Endothelial cell of umbilical vein (primary cell): ENCODE measurements at regions not wholly inside any gene's neighbourhood (a gene's known extent, or its start where the extent isn't known, plus 50 kb on each side); places are given as distances from the start of the nearest gene placed in this dataset.

ENCODE experiments used
- BruUV-seq: library from RNA; stranded (reverse); fragments of 400-500 nt; replicated peaks from 2 replicates; lab custom pipeline; 2021; lab: Mats Ljungman, UMichigan
- CTCF ChIA-PET: fragments of 300-600, 350-600 bp; sonication (Branson Sonifier 250); formaldehyde crosslinking; loops from one replicate; lab custom pipeline; 2021; ENCODE audit warnings: antibody characterized with exemption, inconsistent platforms; lab: Charles Lee
- POLR2A ChIA-PET: fragments of 300-600, 350-600 bp; sonication (Branson Sonifier 250); formaldehyde crosslinking; loops from one replicate; lab custom pipeline; 2021; ENCODE audit warnings: antibody characterized with exemption, inconsistent platforms; lab: Charles Lee
- DNase-seq: peaks from one replicate; pipeline ENCODE4 v3.0.0-alpha.2; 2011; ENCODE audit warnings: low read depth, low spot score
- FAIRE-seq: peaks from 2 replicates; lab custom pipeline; 2011; peaks lifted over from hg19 to GRCh38; lab: Jason Lieb, UNC
- H2AFZ ChIP-seq: 2 replicates; pipeline ENCODE4 v1.6.0; 2012; ENCODE audit warnings: low read depth, low read length, control low read depth, inconsistent platforms
- H3K27ac ChIP-seq: 2 replicates; pipeline ENCODE4 v1.5.1; 2011; ENCODE audit warnings: low read depth, mild to moderate bottlenecking, control low read depth, low read length, moderate library complexity; ENCODE audit not compliant: insufficient read depth
- H3K27me3 ChIP-seq, 2 experiments: 2 replicates each; pipeline versions ENCODE4 v1.6.0 to v1.6.1; 2011; ENCODE audit warnings: low read length in 2 of 2, mixed read lengths in 1 of 2; ENCODE audit not compliant: control insufficient read depth in 2 of 2, insufficient read depth in 2 of 2
- H3K36me3 ChIP-seq, 2 experiments: 2 replicates in 1 of 2; 3 replicates in 1 of 2; pipeline ENCODE4 v1.5.1; 2011; ENCODE audit warnings: low read length in 2 of 2, mild to moderate bottlenecking in 1 of 2, moderate library complexity in 1 of 2; ENCODE audit not compliant: control insufficient read depth in 2 of 2, insufficient read depth in 2 of 2; ENCODE audit errors: extremely low read depth in 1 of 2
- H3K4me1 ChIP-seq: 3 replicates; pipeline ENCODE4 v1.5.1; 2011; ENCODE audit warnings: mild to moderate bottlenecking, low read length; ENCODE audit not compliant: control insufficient read depth, insufficient read depth; ENCODE audit errors: extremely low read depth
- H3K4me2 ChIP-seq: 2 replicates; pipeline ENCODE4 v1.6.1; 2011; ENCODE audit warnings: low read length, control low read depth, mixed read lengths; ENCODE audit not compliant: insufficient read depth
- H3K4me3 ChIP-seq, 3 experiments: fragments of 200-600 bp in 1 of 3; sonication (generic), shearing (Covaris generic) in 1 of 3; replicated peaks in 1 of 3; 2 replicates each; pipeline ENCODE4 v1.5.1; 2011 to 2016; ENCODE audit warnings: control low read depth in 3 of 3, low read length in 3 of 3, mild to moderate bottlenecking in 2 of 3, inconsistent platforms in 1 of 3, low read depth in 1 of 3, moderate library complexity in 1 of 3; ENCODE audit not compliant: insufficient read depth in 1 of 3
- H3K79me2 ChIP-seq: 2 replicates; pipeline ENCODE4 v1.6.0; 2012; ENCODE audit warnings: low read length, inconsistent platforms; ENCODE audit not compliant: control insufficient read depth, insufficient read depth
- H3K9ac ChIP-seq: replicated peaks from 2 replicates; pipeline ENCODE3; 2011; ENCODE audit warnings: low read length, control low read depth; ENCODE audit not compliant: insufficient read depth; ENCODE audit errors: extremely low read depth
- H3K9me1 ChIP-seq: replicated peaks from 3 replicates; pipeline ENCODE4 v1.6.0; 2011; ENCODE audit warnings: mild to moderate bottlenecking, low read length; ENCODE audit not compliant: control insufficient read depth, insufficient read depth; ENCODE audit errors: extremely low read depth
- H3K9me3 ChIP-seq: replicated peaks from 2 replicates; pipeline ENCODE4 v1.5.1; 2012; ENCODE audit warnings: low read length, inconsistent platforms; ENCODE audit not compliant: control insufficient read depth, insufficient read depth
- H4K20me1 ChIP-seq: replicated peaks from 2 replicates; pipeline ENCODE3; 2011; ENCODE audit warnings: mild to moderate bottlenecking, low read length; ENCODE audit not compliant: control insufficient read depth, insufficient read depth; ENCODE audit errors: extremely low read depth
- CTCF ChIP-seq, 2 donors: IDR thresholded peaks; 1 replicate in 1 of 2; 2 replicates in 1 of 2; pipeline ENCODE4 v1.5.1; 2011; ENCODE audit warnings: low read length in 2 of 2, mild to moderate bottlenecking in 2 of 2, moderate library complexity in 2 of 2, control low read depth in 1 of 2, inconsistent platforms in 1 of 2, low read depth in 1 of 2; ENCODE audit not compliant: insufficient read depth in 1 of 2; ENCODE audit errors: extremely low read depth in 1 of 2
- EZH2 ChIP-seq: IDR thresholded peaks from 2 replicates; pipeline ENCODE4 v1.6.1; 2012; ENCODE audit warnings: borderline replicate concordance, low read depth, mild to moderate bottlenecking, moderate library complexity, low read length, inconsistent platforms; ENCODE audit not compliant: severe bottlenecking
- FOS ChIP-seq: IDR thresholded peaks from 2 replicates; pipeline ENCODE4 v1.6.1; 2011; ENCODE audit warnings: mild to moderate bottlenecking, low read length, moderate library complexity, borderline replicate concordance; ENCODE audit not compliant: insufficient read depth
- GATA2 ChIP-seq: IDR thresholded peaks from 2 replicates; pipeline ENCODE4 v1.7.0; 2011; ENCODE audit warnings: low read depth, mild to moderate bottlenecking, moderate library complexity, mixed read lengths, low read length; ENCODE audit not compliant: insufficient read length, insufficient read depth
- JUN ChIP-seq: IDR thresholded peaks from 2 replicates; pipeline ENCODE4 v1.6.1; 2011; ENCODE audit warnings: borderline replicate concordance, low read depth; ENCODE audit not compliant: insufficient read length, insufficient read depth
- MAX ChIP-seq: IDR thresholded peaks from 2 replicates; pipeline ENCODE4 v1.6.1; 2011; ENCODE audit not compliant: insufficient read depth, insufficient read length
- MYC ChIP-seq: IDR thresholded peaks from one replicate; pipeline ENCODE4 v1.6.1; 2011; ENCODE audit warnings: mild to moderate bottlenecking, low read depth, low read length
- POLR2A ChIP-seq: IDR thresholded peaks from 2 replicates; pipeline ENCODE4 v1.6.1; 2012; ENCODE audit warnings: low read depth, mild to moderate bottlenecking, control low read depth, low read length
- POLR2AphosphoS5 ChIP-seq: IDR thresholded peaks from 2 replicates; pipeline ENCODE4 v1.6.1; 2012; ENCODE audit warnings: low read depth, mild to moderate bottlenecking, control low read depth, low read length, moderate library complexity; ENCODE audit not compliant: insufficient read depth
- dilution Hi-C: fragments of 300-500 bp; cut with MboI; formaldehyde crosslinking; loops from one replicate; pipeline ENCODE4 v1.15.0; 2019; ENCODE audit warnings: low sequenced_read_pairs; ENCODE audit not compliant: extremely low pct_ligation_motif_present
- intact Hi-C: fragments of 100-400 bp; cut with micrococcal nuclease; formaldehyde crosslinking; loops from one replicate; pipeline ENCODE4 v1.10.0; 2022

DNA sequence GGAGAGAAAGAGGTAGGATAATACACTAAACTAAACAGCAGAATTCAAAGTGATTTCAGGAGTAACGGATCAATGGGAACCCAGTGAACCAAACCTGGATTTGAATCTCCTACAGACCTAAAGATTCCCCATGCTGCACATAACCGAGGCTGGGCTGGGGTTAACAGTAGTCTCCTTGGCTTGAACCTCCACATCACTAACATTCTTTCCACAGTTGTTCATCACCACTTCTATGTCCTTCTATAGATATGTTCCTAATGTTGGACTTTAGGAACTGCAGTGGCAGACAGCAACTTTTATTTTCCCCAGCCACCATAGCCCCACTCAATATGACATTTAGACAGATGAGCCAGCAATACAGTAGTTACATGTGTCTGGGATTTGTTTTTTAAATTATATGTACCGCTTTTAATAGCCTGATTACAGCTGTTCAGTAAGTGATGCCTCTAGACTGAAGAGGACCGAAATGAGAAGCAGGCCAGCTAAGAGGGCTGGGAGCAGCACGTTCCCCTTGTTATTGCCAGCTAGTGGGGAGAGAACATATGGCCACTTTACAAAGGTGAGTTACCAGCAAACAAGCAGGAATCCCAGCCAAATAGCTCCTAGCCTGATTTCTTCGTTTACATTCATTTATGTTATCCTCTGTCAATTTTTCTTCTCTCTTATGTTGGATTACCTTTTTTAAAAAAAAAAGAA lies 472.6 kb upstream of the CDIN1 start:
- Histone ChIP-seq H3K36me3 (no peaks in the 10 kb centered on the region), H4K20me1 (no peaks in the 10 kb centered on the region), H3K27ac (no peak overlapping the region), H3K27me3 (no peaks in the 10 kb centered on the region), H3K4me3 (no peak overlapping the region), H2AFZ (no peak overlapping the region), H3K4me1 (no peaks in the 10 kb centered on the region), H3K9me1 (no peaks in the 10 kb centered on the region), H3K79me2 (no peaks in the 10 kb centered on the region), H3K9me3 (no peaks in the 10 kb centered on the region), H3K9ac (no peak overlapping the region), H3K4me2 (no peak overlapping the region)
- DNase-seq (no peak), FAIRE-seq (no peak)
- no peak for TF ChIP-seq POLR2AphosphoS5
- no peak for TF ChIP-seq POLR2A
- TF ChIP-seq MYC, result no peak
- TF ChIP-seq JUN, result no peak
- no peak for TF ChIP-seq GATA2
- TF ChIP-seq EZH2, result no peak
- no peak for TF ChIP-seq FOS
- no peak for TF ChIP-seq MAX
- no peak for TF ChIP-seq CTCF (IDR thresholded peaks at IDR 0.05; ENCODE audit: extremely low read depth in 1 of 2, insufficient read depth in 1 of 2, low read depth in 1 of 2, low read length in 2 of 2)
- intact Hi-C loops (no loop called here), dilution Hi-C loops (no loop called here)
- CTCF ChIA-PET, result no interaction called here
- POLR2A ChIA-PET, result no interaction called here
- no TSS peak for BruUV-seq
